GM21825 (cell line): ENCODE measurements at regions not wholly inside any gene's neighbourhood (a gene's known extent, or its start where the extent isn't known, plus 50 kb on each side); places are given as distances from the start of the nearest gene placed in this dataset.

ENCODE experiments used
- ATAC-seq: cut with Tn5 transposase; IDR thresholded peaks from one replicate; pipeline ENCODE4 v1.9.1; 2021; ENCODE audit warnings: mild to moderate bottlenecking, moderate library complexity; ENCODE audit not compliant: unreplicated experiment

- ATAC-seq: no peak
These were observed 358.4 kb upstream of the SOX5 start for GRCh38 chr12:24307716-24308335.

DNA sequence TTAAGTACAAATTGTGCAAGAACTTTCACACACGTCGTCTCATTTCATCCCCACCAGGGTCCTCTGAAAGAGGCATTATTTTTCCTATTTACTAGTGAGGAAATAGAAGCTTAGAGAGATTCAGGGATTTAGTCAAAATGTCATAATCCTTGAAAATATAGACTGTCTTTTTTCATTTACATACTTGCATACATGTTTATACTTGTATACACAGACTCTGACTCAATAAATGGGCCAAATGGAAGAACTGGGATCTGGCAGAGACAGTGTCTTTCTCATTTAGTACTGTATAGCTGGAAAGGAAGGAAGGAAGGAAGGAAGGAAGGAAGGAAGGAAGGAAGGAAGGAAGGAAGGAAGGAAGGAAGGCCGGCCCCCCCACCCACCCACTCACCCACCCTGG is 357.7 kb upstream of the SOX5 start:
- no peak for ATAC-seq

- ATAC-seq: no peak
These were observed 356.5 kb upstream of the SOX5 start for GRCh38 chr12:24306001-24306400.

DNA sequence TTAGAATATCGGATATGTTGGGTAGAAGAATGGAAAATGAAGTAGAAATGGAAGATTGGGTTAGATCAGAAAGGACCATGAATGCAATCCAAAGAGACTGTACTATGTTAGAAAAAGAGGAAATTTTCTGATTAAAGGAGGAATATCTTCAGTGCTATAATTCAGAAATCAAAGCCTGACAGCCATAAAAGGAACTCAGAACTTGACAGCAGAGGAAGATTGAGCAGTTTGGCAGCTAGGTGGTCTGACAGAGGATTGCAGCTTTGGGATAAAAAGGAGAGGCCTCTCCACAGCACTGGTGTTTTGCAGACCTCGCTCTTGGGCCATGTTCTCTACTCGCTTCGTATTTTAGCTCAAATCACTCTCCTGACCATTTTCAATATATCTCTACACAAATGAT is 354.8 kb upstream of the SOX5 start:
- no peak for ATAC-seq

GRCh38 chr12:24302708-24303107 is 353.2 kb upstream of the SOX5 start:
- ATAC-seq: no peak

GRCh38 chr12:24297516-24297915 is 348.0 kb upstream of the SOX5 start:
- ATAC-seq: no peak

- no peak for ATAC-seq
These were observed 344.1 kb upstream of the SOX5 start for GRCh38 chr12:24293549-24293948.

DNA sequence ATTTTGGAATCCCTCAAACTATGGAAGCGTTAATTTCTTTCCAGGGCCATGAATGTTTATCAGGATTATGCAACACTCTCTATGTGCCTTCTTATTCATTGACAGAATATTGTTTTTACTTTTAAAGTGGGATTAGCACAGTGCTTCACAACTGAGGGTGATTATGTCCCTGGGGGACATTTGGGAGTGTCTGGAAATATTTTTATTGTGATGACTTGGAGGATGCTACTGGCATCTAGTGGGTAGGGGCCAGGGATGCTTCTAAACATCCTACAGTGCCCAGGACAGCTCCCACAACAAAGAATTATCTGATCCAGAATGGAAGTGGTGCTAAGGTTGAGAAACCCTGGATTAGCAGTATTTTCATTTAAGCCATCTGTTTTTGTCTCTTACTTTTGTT is 338.5 kb upstream of the SOX5 start:
- ATAC-seq: no peak

- no peak for ATAC-seq
These were observed 336.0 kb upstream of the SOX5 start for GRCh38 chr12:24285448-24285847.

DNA sequence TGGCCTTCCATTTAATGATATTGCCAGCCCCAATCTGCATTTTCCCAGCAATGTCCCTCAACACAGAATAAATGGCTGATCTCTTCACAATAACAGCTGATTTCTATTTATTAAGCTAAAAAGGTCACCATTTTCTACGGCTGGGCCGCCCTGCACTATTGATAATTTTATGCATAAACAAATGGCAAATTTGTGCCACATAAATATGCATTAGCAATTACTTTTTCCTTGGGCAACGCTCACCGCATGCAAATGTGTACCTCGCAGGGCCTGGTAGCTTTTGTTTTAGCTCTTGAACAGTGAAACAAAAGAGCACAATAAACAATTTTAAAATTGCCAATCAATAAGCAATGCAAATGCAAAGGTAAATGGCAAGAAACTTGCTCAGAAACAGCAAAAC is 331.9 kb upstream of the SOX5 start:
- ATAC-seq: no peak

GRCh38 chr12:24280056-24280842 is 330.8 kb upstream of the SOX5 start:
- ATAC-seq: no peak

- no peak for ATAC-seq
These were observed 329.4 kb upstream of the SOX5 start for GRCh38 chr12:24278832-24279231.

DNA sequence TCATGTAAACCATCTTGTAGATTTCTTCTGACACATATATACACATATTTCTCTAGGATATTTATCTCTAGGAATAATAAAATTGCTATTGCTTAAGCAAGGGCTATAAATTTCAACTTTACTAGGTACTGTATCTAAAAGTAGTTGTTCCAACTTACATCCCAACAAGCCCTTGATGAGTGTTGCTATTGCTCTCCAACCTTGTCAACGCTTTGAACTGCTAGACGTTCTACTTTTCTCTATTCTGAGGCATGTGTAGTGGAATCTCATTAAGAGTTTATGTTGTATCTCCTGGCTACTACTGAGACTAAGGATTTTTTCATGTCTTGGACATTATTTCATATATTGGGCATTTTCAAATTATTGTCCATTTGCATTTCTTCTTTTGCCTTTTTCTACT is 321.5 kb upstream of the SOX5 start:
- ATAC-seq: no peak

- no peak for ATAC-seq
These were observed 321.0 kb upstream of the SOX5 start for GRCh38 chr12:24270464-24270863.

GRCh38 chr12:24268663-24269186 is 319.3 kb upstream of the SOX5 start:
- ATAC-seq: no peak

DNA sequence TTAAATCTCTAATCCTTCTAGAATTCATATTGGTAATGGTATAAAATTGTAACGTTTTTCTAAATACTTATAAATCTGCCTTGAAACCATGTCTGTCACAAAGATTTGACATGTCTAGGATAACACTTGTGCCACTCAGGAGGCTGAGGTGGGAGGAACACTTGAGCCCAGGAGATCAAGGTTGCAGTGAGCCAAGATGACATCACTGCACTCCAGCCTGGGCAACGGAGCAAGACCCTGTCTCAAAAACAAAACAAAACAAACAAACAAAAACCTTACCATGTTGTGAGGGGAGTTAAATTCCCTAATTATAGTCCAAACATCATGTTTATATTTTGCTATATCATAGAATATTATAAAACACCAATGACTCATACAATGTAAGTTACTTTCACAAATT is 317.5 kb upstream of the SOX5 start:
- ATAC-seq: no peak

GRCh38 chr12:24256684-24257083 is 307.2 kb upstream of the SOX5 start:
- ATAC-seq: no peak

DNA sequence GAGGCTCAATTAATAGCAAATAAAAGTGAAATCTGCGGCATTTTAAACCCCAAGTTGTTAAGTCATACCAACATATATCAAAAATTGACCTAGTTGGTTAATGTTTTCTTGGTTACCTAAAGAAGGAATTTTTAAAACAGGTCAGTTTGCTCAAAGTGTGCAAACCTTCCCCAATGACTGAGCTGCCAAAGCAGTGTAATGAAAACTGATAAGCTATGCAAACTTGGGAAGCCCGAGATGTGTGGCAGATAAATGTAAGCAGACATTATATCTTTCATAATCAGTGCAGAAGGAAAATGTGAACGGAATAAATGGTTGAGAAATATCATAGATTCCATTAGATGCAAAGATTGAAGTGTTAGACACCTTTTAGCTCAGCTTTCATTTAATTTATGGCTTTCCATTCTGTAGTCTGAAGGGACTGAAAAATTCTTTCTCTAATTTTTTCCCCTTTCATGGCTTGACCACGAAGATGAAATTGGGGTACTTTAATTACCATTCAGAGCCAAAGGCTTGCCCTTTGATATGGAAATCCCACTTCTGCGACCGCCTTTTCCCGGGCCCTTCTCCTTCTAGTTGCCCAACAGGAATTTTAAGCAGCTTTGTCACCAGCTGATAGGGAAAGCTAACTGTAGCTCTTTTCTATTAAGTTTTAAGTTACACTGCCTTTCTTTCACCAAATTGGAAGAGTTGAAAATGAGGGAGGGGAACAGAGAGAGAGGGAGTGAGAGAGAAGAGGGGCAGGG is 306.6 kb upstream of the SOX5 start:
- no peak for ATAC-seq

DNA sequence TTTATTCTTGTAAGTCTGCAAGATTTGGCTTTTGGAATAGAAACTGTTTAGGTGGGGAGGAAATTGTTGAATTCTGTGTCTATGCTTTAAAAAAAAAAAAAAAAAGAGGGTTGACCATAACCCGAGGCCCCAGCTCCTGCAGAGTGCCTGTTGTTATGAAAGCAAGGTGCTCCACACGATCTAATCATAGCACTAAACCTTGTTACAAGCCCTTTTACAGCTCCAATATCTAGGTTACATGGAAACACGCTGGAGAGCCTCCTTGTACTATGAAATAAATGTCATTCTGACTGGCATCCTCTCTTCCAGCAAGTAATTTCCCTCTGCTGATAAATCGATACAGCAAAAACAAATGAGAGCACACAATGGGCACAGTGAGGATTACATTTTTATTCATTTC is 303.1 kb upstream of the SOX5 start:
- no peak for ATAC-seq

GRCh38 chr12:24246934-24247333 is 297.5 kb upstream of the SOX5 start:
- ATAC-seq: no peak

- no peak for ATAC-seq
These were observed 296.9 kb upstream of the SOX5 start for GRCh38 chr12:24246376-24246775.

GRCh38 chr12:24244801-24245200 is 295.3 kb upstream of the SOX5 start:
- no peak for ATAC-seq
